Gastrocnemius medialis (tissue), 4 donors: ENCODE measurements at regions not wholly inside any gene's neighbourhood (a gene's known extent, or its start where the extent isn't known, plus 50 kb on each side); places are given as distances from the start of the nearest gene placed in this dataset.
"Not testable (repeated sequence)": the region's sequence is repeated elsewhere in the genome, so short reads cannot be mapped to it uniquely, and the experiment has no call there.

ENCODE experiments used
- POLR2A ChIP-seq, 2 donors: fragments of 450-650 bp; IDR thresholded peaks; one replicate each; pipeline ENCODE4 v1.6.1; 2017; ENCODE audit warnings: antibody characterized with exemption in 2 of 2, mild to moderate bottlenecking in 2 of 2, moderate library complexity in 2 of 2
- TF ChIP-seq, protein P1 (sequence below), 5 experiments: fragments of 450-650 bp in 3 of 5; fragments of 200-600 bp in 2 of 5; sonication (generic) in 2 of 5; IDR thresholded peaks in 4 of 5; conservative IDR thresholded peaks in 1 of 5; 1 replicate in 4 of 5; 2 replicates in 1 of 5; pipeline ENCODE4 v1.5.1; 2016 to 2019; ENCODE audit warnings: antibody characterized with exemption in 5 of 5, mild to moderate bottlenecking in 3 of 5, moderate library complexity in 3 of 5

DNA sequence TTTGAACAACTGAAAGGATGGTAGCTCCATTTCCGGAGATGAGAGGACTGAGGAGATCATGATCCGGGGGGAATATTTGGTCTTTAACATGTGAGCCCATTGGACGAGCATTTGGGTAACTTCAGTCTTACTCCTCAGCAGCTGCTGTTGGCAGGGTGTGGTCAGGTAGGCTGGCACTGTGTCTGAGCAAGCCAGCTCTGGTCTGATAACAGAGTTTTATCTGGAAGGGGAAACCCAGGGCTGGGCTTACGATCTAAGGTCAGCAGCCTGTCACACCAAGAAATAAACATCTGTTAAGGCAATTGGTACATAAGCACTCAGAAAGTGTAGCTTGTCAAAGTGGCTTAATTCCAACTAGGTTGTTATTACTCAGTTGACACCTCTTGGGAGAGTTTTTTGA, 53.8 kb upstream of the NUTM2D start:
- TF ChIP-seq, protein P1, sequence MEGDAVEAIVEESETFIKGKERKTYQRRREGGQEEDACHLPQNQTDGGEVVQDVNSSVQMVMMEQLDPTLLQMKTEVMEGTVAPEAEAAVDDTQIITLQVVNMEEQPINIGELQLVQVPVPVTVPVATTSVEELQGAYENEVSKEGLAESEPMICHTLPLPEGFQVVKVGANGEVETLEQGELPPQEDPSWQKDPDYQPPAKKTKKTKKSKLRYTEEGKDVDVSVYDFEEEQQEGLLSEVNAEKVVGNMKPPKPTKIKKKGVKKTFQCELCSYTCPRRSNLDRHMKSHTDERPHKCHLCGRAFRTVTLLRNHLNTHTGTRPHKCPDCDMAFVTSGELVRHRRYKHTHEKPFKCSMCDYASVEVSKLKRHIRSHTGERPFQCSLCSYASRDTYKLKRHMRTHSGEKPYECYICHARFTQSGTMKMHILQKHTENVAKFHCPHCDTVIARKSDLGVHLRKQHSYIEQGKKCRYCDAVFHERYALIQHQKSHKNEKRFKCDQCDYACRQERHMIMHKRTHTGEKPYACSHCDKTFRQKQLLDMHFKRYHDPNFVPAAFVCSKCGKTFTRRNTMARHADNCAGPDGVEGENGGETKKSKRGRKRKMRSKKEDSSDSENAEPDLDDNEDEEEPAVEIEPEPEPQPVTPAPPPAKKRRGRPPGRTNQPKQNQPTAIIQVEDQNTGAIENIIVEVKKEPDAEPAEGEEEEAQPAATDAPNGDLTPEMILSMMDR (IDR thresholded peaks at IDR 0.05 in 4 of 5, conservative IDR thresholded peaks at IDR 0.05 in 1 of 5) = not testable (repeated sequence)
- TF ChIP-seq POLR2A (IDR thresholded peaks at IDR 0.05) = not testable (repeated sequence)
